ENCODE measurements at regions not wholly inside any gene's neighbourhood (a gene's known extent, or its start where the extent isn't known, plus 50 kb on each side); places are given as distances from the start of the nearest gene placed in this dataset.

GRCh38 chr15:98111806-98112205 lies 151.3 kb downstream of the ARRDC4 start:
- no peak overlapping the region for H3K4me3 ChIP-seq (ENCODE audit: low read length)
- no peak overlapping the region for H3K27ac ChIP-seq (ENCODE audit: low read length)
- no peak overlapping the region for H2AFZ ChIP-seq (ENCODE audit: low read length)
- no peaks in the 10 kb centered on the region for H3K79me2 ChIP-seq (ENCODE audit: low read length)
- no peaks in the 10 kb centered on the region for H3F3A ChIP-seq (ENCODE audit: low read length, unreplicated experiment)
- H3K27me3 ChIP-seq (ENCODE audit: low read length), result no peaks in the 10 kb centered on the region; the same call in 1 of the 2 replicates
- no peaks in the 10 kb centered on the region for H3K9me3 ChIP-seq (ENCODE audit: low read length)
- no peaks in the 10 kb centered on the region for H3K4me1 ChIP-seq (ENCODE audit: insufficient read depth, low read length)
- POLR2A ChIA-PET (ENCODE audit: unreplicated experiment), result no interaction called here
- no TSS peak for BruUV-seq (replicated peaks)
- intact Hi-C loops (cut with micrococcal nuclease), result no loop called here
- no peak for TF ChIP-seq EZH2phosphoT487 (IDR thresholded peaks at IDR 0.05; ENCODE audit: borderline replicate concordance, low read length)
- TF ChIP-seq EZH2 (IDR thresholded peaks at IDR 0.05; ENCODE audit: low read length, unreplicated experiment), result no peak
- TF ChIP-seq CTCF (conservative IDR thresholded peaks at IDR 0.05; ENCODE audit: low read depth, low read length), result no peak
- ATAC-seq (no peak), DNase-seq (no peak)
- H3K36me3 ChIP-seq (ENCODE audit: low read depth, low read length), result no peaks in the 10 kb centered on the region
- H3K9me2 ChIP-seq (replicated peaks; ENCODE audit: low read length), result no peaks in the 10 kb centered on the region
- no peaks in the 10 kb centered on the region for H4K20me1 ChIP-seq (ENCODE audit: low read length)
- CTCF ChIA-PET, result no interaction called here
- no peak overlapping the region for H3K4me2 ChIP-seq (ENCODE audit: low read length)
- H3K9ac ChIP-seq (ENCODE audit: low read length), result no peak overlapping the region

GRCh38 chr15:98113327-98113726 lies 152.8 kb downstream of the ARRDC4 start:
- Histone ChIP-seq H3K27me3 (ENCODE audit: low read length) (no peaks in the 10 kb centered on the region; the same call in 1 of the 2 replicates), H4K20me1 (ENCODE audit: low read length) (no peaks in the 10 kb centered on the region), H3K4me3 (ENCODE audit: low read length) (no peak overlapping the region), H3K9me2 (replicated peaks; ENCODE audit: low read length) (no peaks in the 10 kb centered on the region), H3K4me2 (ENCODE audit: low read length) (no peak overlapping the region), H3K79me2 (ENCODE audit: low read length) (no peaks in the 10 kb centered on the region), H3K4me1 (ENCODE audit: insufficient read depth, low read length) (no peaks in the 10 kb centered on the region), H3K27ac (ENCODE audit: low read length) (no peak overlapping the region), H3F3A (ENCODE audit: low read length, unreplicated experiment) (no peaks in the 10 kb centered on the region), H3K9ac (ENCODE audit: low read length) (no peak overlapping the region), H3K9me3 (ENCODE audit: low read length) (no peaks in the 10 kb centered on the region), H2AFZ (ENCODE audit: low read length) (no peak overlapping the region), H3K36me3 (ENCODE audit: low read depth, low read length) (no peaks in the 10 kb centered on the region)
- ChIA-PET CTCF (no interaction called here), POLR2A (ENCODE audit: unreplicated experiment) (no interaction called here)
- no TSS peak for BruUV-seq (replicated peaks)
- ATAC-seq, result no peak
- intact Hi-C loops (cut with micrococcal nuclease), result no loop called here
- no peak for TF ChIP-seq CTCF (conservative IDR thresholded peaks at IDR 0.05; ENCODE audit: low read depth, low read length)
- no peak for TF ChIP-seq EZH2 (IDR thresholded peaks at IDR 0.05; ENCODE audit: low read length, unreplicated experiment)
- no peak for TF ChIP-seq EZH2phosphoT487 (IDR thresholded peaks at IDR 0.05; ENCODE audit: borderline replicate concordance, low read length)
- DNase-seq, result no peak

GRCh38 chr15:98120561-98120960 lies 160.1 kb downstream of the ARRDC4 start:
- POLR2A ChIA-PET (ENCODE audit: unreplicated experiment), result no interaction called here
- Histone ChIP-seq H3K9me2 (replicated peaks; ENCODE audit: low read length) (no peaks in the 10 kb centered on the region), H3K36me3 (ENCODE audit: low read depth, low read length) (no peaks in the 10 kb centered on the region), H2AFZ (ENCODE audit: low read length) (no peak overlapping the region), H3K9me3 (ENCODE audit: low read length) (no peaks in the 10 kb centered on the region), H4K20me1 (ENCODE audit: low read length) (no peaks in the 10 kb centered on the region), H3K4me3 (ENCODE audit: low read length) (no peak overlapping the region), H3K9ac (ENCODE audit: low read length) (no peak overlapping the region), H3K79me2 (ENCODE audit: low read length) (no peaks in the 10 kb centered on the region), H3K27ac (ENCODE audit: low read length) (no peak overlapping the region), H3F3A (ENCODE audit: low read length, unreplicated experiment) (no peaks in the 10 kb centered on the region), H3K27me3 (ENCODE audit: low read length) (peaks cover 47% of the 10 kb centered on the region), H3K4me2 (ENCODE audit: low read length) (no peak overlapping the region), H3K4me1 (ENCODE audit: insufficient read depth, low read length) (no peaks in the 10 kb centered on the region)
- no peak for ATAC-seq
- intact Hi-C loops (cut with micrococcal nuclease), result no loop called here
- no TSS peak for BruUV-seq (replicated peaks)
- CTCF ChIA-PET, result no interaction called here
- DNase-seq, result no peak
- TF ChIP-seq CTCF (conservative IDR thresholded peaks at IDR 0.05; ENCODE audit: low read depth, low read length), result no peak
- TF ChIP-seq EZH2 (IDR thresholded peaks at IDR 0.05; ENCODE audit: low read length, unreplicated experiment), result no peak
- TF ChIP-seq EZH2phosphoT487 (IDR thresholded peaks at IDR 0.05; ENCODE audit: borderline replicate concordance, low read length), result no peak
